Astrocyte (in vitro differentiated cells and primary cell): ENCODE measurements at regions not wholly inside any gene's neighbourhood (a gene's known extent, or its start where the extent isn't known, plus 50 kb on each side); places are given as distances from the start of the nearest gene placed in this dataset.

ENCODE experiments used
- EZH2 ChIP-seq: IDR thresholded peaks from 2 replicates; pipeline ENCODE4 v1.6.1; 2012; ENCODE audit warnings: mild to moderate bottlenecking, low read length, inconsistent platforms; ENCODE audit not compliant: insufficient read depth
- TF ChIP-seq, protein P1 (sequence below): IDR thresholded peaks from 2 replicates; pipeline ENCODE4 v1.5.1; 2011; ENCODE audit warnings: low read depth, mild to moderate bottlenecking, inconsistent platforms, low read length, moderate library complexity; ENCODE audit not compliant: insufficient read depth

DNA sequence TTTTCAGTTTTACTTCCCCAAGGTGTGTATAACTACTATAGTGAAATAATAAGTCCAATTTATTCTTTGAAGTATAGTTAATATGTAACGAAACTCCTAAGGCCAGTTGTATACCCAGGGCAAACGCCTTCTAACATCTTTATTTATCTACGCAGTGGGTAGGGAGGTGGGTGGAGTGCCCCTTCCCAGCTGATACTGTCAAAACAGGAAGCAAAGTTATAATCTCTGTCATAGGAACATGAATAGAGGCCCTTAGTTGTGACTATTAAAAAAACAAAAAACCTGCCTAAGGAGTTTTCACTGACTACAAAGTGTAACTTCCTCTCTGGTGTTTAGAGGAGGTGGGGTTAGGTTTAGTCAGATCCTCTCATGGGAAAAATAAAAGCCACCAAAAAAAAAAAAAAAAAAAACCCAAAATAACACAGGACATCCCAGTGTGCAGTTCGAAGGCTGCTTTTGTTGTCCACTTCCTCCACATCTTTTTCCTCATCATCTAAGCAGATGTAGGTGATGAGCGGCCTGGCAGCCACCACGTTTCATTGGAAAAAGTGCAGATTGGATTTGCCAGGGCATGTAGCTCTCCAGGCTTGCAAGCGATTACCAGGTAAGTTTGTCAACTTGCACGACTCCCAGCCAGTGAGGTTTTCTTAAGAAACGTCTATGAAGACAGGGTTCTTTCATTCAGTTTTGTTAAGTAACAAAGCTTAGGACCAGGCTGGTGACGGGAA lies 58.7 kb downstream of the UTRN start:
- TF ChIP-seq, protein P1, sequence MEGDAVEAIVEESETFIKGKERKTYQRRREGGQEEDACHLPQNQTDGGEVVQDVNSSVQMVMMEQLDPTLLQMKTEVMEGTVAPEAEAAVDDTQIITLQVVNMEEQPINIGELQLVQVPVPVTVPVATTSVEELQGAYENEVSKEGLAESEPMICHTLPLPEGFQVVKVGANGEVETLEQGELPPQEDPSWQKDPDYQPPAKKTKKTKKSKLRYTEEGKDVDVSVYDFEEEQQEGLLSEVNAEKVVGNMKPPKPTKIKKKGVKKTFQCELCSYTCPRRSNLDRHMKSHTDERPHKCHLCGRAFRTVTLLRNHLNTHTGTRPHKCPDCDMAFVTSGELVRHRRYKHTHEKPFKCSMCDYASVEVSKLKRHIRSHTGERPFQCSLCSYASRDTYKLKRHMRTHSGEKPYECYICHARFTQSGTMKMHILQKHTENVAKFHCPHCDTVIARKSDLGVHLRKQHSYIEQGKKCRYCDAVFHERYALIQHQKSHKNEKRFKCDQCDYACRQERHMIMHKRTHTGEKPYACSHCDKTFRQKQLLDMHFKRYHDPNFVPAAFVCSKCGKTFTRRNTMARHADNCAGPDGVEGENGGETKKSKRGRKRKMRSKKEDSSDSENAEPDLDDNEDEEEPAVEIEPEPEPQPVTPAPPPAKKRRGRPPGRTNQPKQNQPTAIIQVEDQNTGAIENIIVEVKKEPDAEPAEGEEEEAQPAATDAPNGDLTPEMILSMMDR = no peak
- no peak for TF ChIP-seq EZH2
